ENCODE measurements at regions not wholly inside any gene's neighbourhood (a gene's known extent, or its start where the extent isn't known, plus 50 kb on each side); places are given as distances from the start of the nearest gene placed in this dataset.

- ATAC-seq (ENCODE audit: insufficient number of reproducible peaks, low FRiP score, low read depth) (no peak), DNase-seq (ENCODE audit: low spot score) (no peak)
- Histone ChIP-seq H3K9me3 (no peaks in the 10 kb centered on the region), H3K36me3 (no peaks in the 10 kb centered on the region), H3K27ac (no peak overlapping the region), H3K4me3 (no peak overlapping the region), H3K27me3 (replicated peaks; ENCODE audit: insufficient read depth) (no peaks in the 10 kb centered on the region), H3K4me1 (ENCODE audit: control insufficient read depth in 1 of 2, low read depth in 2 of 2) (no peaks in the 10 kb centered on the region)
- no peak for TF ChIP-seq CTCF (IDR thresholded peaks at IDR 0.05)
Measured at GRCh38 chr15:87707566-87708130, 548.9 kb downstream of the NTRK3 start.

- no peak overlapping the region for H3K27ac ChIP-seq
- DNase-seq (ENCODE audit: low spot score), result no peak
- TF ChIP-seq CTCF (IDR thresholded peaks at IDR 0.05), result no peak
- ATAC-seq (ENCODE audit: insufficient number of reproducible peaks, low FRiP score, low read depth), result no peak
- H3K4me1 ChIP-seq (ENCODE audit: control insufficient read depth in 1 of 2, low read depth in 2 of 2), result no peaks in the 10 kb centered on the region
- H3K27me3 ChIP-seq (replicated peaks; ENCODE audit: insufficient read depth), result no peaks in the 10 kb centered on the region
- no peaks in the 10 kb centered on the region for H3K9me3 ChIP-seq
- H3K4me3 ChIP-seq, result no peak overlapping the region
- no peaks in the 10 kb centered on the region for H3K36me3 ChIP-seq
Measured at GRCh38 chr15:87707071-87707470, 549.5 kb downstream of the NTRK3 start.

- Histone ChIP-seq H3K36me3 (no peaks in the 10 kb centered on the region), H3K4me3 (no peak overlapping the region), H3K27me3 (replicated peaks; ENCODE audit: insufficient read depth) (no peaks in the 10 kb centered on the region), H3K27ac (no peak overlapping the region), H3K9me3 (no peaks in the 10 kb centered on the region), H3K4me1 (ENCODE audit: control insufficient read depth in 1 of 2, low read depth in 2 of 2) (no peaks in the 10 kb centered on the region)
- TF ChIP-seq CTCF (IDR thresholded peaks at IDR 0.05), result no peak
- DNase-seq (ENCODE audit: low spot score) (no peak), ATAC-seq (ENCODE audit: insufficient number of reproducible peaks, low FRiP score, low read depth) (no peak)
Measured at GRCh38 chr15:87706001-87706400, 550.5 kb downstream of the NTRK3 start.

- Histone ChIP-seq H3K4me1 (ENCODE audit: control insufficient read depth in 1 of 2, low read depth in 2 of 2) (no peaks in the 10 kb centered on the region), H3K27me3 (replicated peaks; ENCODE audit: insufficient read depth) (no peaks in the 10 kb centered on the region), H3K9me3 (no peaks in the 10 kb centered on the region), H3K4me3 (no peak overlapping the region), H3K27ac (no peak overlapping the region), H3K36me3 (no peaks in the 10 kb centered on the region)
- TF ChIP-seq CTCF (IDR thresholded peaks at IDR 0.05), result no peak
- DNase-seq (ENCODE audit: low spot score) (no peak), ATAC-seq (ENCODE audit: insufficient number of reproducible peaks, low FRiP score, low read depth) (no peak)
Measured at GRCh38 chr15:87704276-87704675, 552.3 kb downstream of the NTRK3 start.

- ATAC-seq (ENCODE audit: insufficient number of reproducible peaks, low FRiP score, low read depth), result no peak
- no peaks in the 10 kb centered on the region for H3K36me3 ChIP-seq
- no peaks in the 10 kb centered on the region for H3K4me1 ChIP-seq (ENCODE audit: control insufficient read depth in 1 of 2, low read depth in 2 of 2)
- H3K4me3 ChIP-seq, result no peak overlapping the region
- H3K27me3 ChIP-seq (replicated peaks; ENCODE audit: insufficient read depth), result no peaks in the 10 kb centered on the region
- no peak overlapping the region for H3K27ac ChIP-seq
- no peaks in the 10 kb centered on the region for H3K9me3 ChIP-seq
- no peak for DNase-seq (ENCODE audit: low spot score)
- no peak for TF ChIP-seq CTCF (IDR thresholded peaks at IDR 0.05)
Measured at GRCh38 chr15:87703327-87704111, 553.0 kb downstream of the NTRK3 start.
